ENCODE measurements at regions not wholly inside any gene's neighbourhood (a gene's known extent, or its start where the extent isn't known, plus 50 kb on each side); places are given as distances from the start of the nearest gene placed in this dataset.

- TF ChIP-seq RB1 (IDR thresholded peaks at IDR 0.05; ENCODE audit: borderline replicate concordance) (no peak), MYB (IDR thresholded peaks at IDR 0.05; ENCODE audit: borderline replicate concordance, low read depth, low read length) (no peak), TCF7 (IDR thresholded peaks at IDR 0.05; ENCODE audit: borderline replicate concordance) (peak; percentile 16; the same call in 1 of the 2 replicates)
- TF ChIP-seq, protein P1, sequence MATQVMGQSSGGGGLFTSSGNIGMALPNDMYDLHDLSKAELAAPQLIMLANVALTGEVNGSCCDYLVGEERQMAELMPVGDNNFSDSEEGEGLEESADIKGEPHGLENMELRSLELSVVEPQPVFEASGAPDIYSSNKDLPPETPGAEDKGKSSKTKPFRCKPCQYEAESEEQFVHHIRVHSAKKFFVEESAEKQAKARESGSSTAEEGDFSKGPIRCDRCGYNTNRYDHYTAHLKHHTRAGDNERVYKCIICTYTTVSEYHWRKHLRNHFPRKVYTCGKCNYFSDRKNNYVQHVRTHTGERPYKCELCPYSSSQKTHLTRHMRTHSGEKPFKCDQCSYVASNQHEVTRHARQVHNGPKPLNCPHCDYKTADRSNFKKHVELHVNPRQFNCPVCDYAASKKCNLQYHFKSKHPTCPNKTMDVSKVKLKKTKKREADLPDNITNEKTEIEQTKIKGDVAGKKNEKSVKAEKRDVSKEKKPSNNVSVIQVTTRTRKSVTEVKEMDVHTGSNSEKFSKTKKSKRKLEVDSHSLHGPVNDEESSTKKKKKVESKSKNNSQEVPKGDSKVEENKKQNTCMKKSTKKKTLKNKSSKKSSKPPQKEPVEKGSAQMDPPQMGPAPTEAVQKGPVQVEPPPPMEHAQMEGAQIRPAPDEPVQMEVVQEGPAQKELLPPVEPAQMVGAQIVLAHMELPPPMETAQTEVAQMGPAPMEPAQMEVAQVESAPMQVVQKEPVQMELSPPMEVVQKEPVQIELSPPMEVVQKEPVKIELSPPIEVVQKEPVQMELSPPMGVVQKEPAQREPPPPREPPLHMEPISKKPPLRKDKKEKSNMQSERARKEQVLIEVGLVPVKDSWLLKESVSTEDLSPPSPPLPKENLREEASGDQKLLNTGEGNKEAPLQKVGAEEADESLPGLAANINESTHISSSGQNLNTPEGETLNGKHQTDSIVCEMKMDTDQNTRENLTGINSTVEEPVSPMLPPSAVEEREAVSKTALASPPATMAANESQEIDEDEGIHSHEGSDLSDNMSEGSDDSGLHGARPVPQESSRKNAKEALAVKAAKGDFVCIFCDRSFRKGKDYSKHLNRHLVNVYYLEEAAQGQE (IDR thresholded peaks at IDR 0.05; ENCODE audit: low read depth, low read length), result no peak
- Histone ChIP-seq H3K27me3 (replicated peaks in 1 of 2; ENCODE audit: control insufficient read depth in 2 of 2, insufficient read depth in 2 of 2, low read length in 1 of 2) (no peaks in the 10 kb centered on the region), H3K36me3 (ENCODE audit: control insufficient read depth in 2 of 2, insufficient read depth in 2 of 2, low read length in 1 of 2) (no peaks in the 10 kb centered on the region), H3K79me2 (ENCODE audit: control insufficient read depth, insufficient read depth, low read length) (no peaks in the 10 kb centered on the region), H3K4me1 (ENCODE audit: control insufficient read depth, insufficient read depth, low read length) (no peaks in the 10 kb centered on the region), H3K27ac (ENCODE audit: control insufficient read depth, insufficient read depth) (no peak overlapping the region), H4K20me1 (ENCODE audit: control insufficient read depth, insufficient read depth) (no peaks in the 10 kb centered on the region), H3K9me3 (replicated peaks; ENCODE audit: control insufficient read depth, insufficient read depth, low read length) (no peaks in the 10 kb centered on the region), H2AFZ (ENCODE audit: control insufficient read depth, low read depth, low read length) (no peak overlapping the region), H3K4me2 (ENCODE audit: control insufficient read depth, insufficient read depth) (no peak overlapping the region), H3K9ac (ENCODE audit: control insufficient read depth, insufficient read depth, low read length) (no peak overlapping the region), H3K4me3 (no peak overlapping the region)
- POLR2A ChIA-PET, result no interaction called here
- 71% methylated on average over 5 of the region's 5 CpGs for WGBS (ENCODE audit: insufficient coverage, insufficient replicate concordance, low lambda C conversion rate, missing lambda C conversion rate)
- no TSS peak for BruUV-seq (replicated peaks)
- ATAC-seq (peak; percentile 43), DNase-seq (ENCODE audit: low read depth, low spot score) (no peak), FAIRE-seq (no peak)
- CTCF ChIA-PET, result interaction anchor here (1.8 kb wide), 1 partner anchor 15 kb away, joined by 4 read pairs; no protein-coding TSS in a partner anchor
- RAD21 ChIA-PET (ENCODE audit: unreplicated experiment), result no interaction called here
- intact Hi-C loops (cut with micrococcal nuclease; ENCODE audit: unreplicated experiment) (no loop called here), in situ Hi-C loops (cut with MboI) (no loop called here)
- SMC1A ChIA-PET (ENCODE audit: uncharacterized antibody, unreplicated experiment), result interaction anchor here (1.1 kb wide), 1 partner anchor 9 kb away, joined by 3 read pairs; no protein-coding TSS in a partner anchor
Measured at GRCh38 chr11:26777372-26777808, 55.5 kb upstream of the SLC5A12 start.

Measured in GM12878 (cell line).